Neural cell (in vitro differentiated cells): ENCODE measurements at regions not wholly inside any gene's neighbourhood (a gene's known extent, or its start where the extent isn't known, plus 50 kb on each side); places are given as distances from the start of the nearest gene placed in this dataset.

ENCODE experiments used
- H2AFZ ChIP-seq: fragments of 200-600, 300-800 bp; sonication (generic), shearing (Covaris generic); 2 replicates; pipeline ENCODE4 v1.6.0; 2014; ENCODE audit warnings: low read depth, mild to moderate bottlenecking, antibody characterized with exemption, low read length, moderate library complexity
- H3F3A ChIP-seq: fragments of 200-600 bp; shearing (Covaris generic); 2 replicates; pipeline ENCODE4 v1.6.1; 2016; ENCODE audit warnings: mild to moderate bottlenecking, moderate library complexity, mixed read lengths, antibody characterized with exemption, low read length; ENCODE audit not compliant: insufficient read depth, poor library complexity, severe bottlenecking
- H3K27ac ChIP-seq: fragments of 200-600, 300-800 bp; sonication (generic), shearing (Covaris generic); 2 replicates; pipeline ENCODE4 v1.5.1; 2014; ENCODE audit warnings: mild to moderate bottlenecking, low read length, moderate library complexity
- H3K27me3 ChIP-seq: fragments of 300-800, 200-600 bp; sonication (generic), shearing (Covaris generic); 2 replicates; pipeline ENCODE4 v1.6.0; 2014; ENCODE audit warnings: mild to moderate bottlenecking, low read depth, low read length, moderate library complexity; ENCODE audit not compliant: insufficient read depth
- H3K36me3 ChIP-seq: fragments of 300-800, 200-600 bp; sonication (generic), shearing (Covaris generic); 2 replicates; pipeline ENCODE4 v1.5.1; 2014; ENCODE audit warnings: mild to moderate bottlenecking, antibody characterized with exemption, low read length, moderate library complexity; ENCODE audit not compliant: insufficient read depth
- H3K4me2 ChIP-seq: fragments of 300-800, 200-600 bp; sonication (generic), shearing (Covaris generic); 2 replicates; pipeline ENCODE4 v1.6.0; 2014; ENCODE audit warnings: mild to moderate bottlenecking, low read length
- H3K4me3 ChIP-seq: fragments of 300-800, 200-600 bp; sonication (generic), shearing (Covaris generic); 2 replicates; pipeline ENCODE4 v1.5.1; 2014; ENCODE audit warnings: mild to moderate bottlenecking, low read length, moderate library complexity
- H3K79me2 ChIP-seq: fragments of 200-600 bp; shearing (Covaris generic); replicated peaks from 2 replicates; pipeline ENCODE4 v1.6.0; 2014; ENCODE audit warnings: mild to moderate bottlenecking, low read length, moderate library complexity; ENCODE audit not compliant: insufficient read depth
- H3K9ac ChIP-seq: fragments of 300-800, 200-600 bp; sonication (generic), shearing (Covaris generic); 2 replicates; pipeline ENCODE4 v1.6.1; 2016; ENCODE audit warnings: mild to moderate bottlenecking, low read length, mixed read lengths
- H3K9me2 ChIP-seq: fragments of 200-600 bp; shearing (Covaris generic); 2 replicates; pipeline ENCODE4 v1.6.1; 2016; ENCODE audit warnings: mild to moderate bottlenecking, low read length, mixed read lengths; ENCODE audit not compliant: insufficient read depth
- H3K9me3 ChIP-seq: fragments of 200-600, 300-800 bp; sonication (generic), shearing (Covaris generic); 2 replicates; pipeline ENCODE4 v1.6.1; 2016; ENCODE audit warnings: mild to moderate bottlenecking, mixed run types, low read length, moderate library complexity, mixed read lengths
- H4K20me1 ChIP-seq: fragments of 200-600 bp; shearing (Covaris generic); 2 replicates; pipeline ENCODE4 v1.6.1; 2016; ENCODE audit warnings: mild to moderate bottlenecking, mixed run types; ENCODE audit not compliant: insufficient read depth
- EP300 ChIP-seq: fragments of 450-650 bp; conservative IDR thresholded peaks from 2 replicates; pipeline ENCODE4 v1.6.1; 2014; ENCODE audit warnings: antibody characterized with exemption, mild to moderate bottlenecking, moderate library complexity; ENCODE audit not compliant: poor library complexity, severe bottlenecking
- EZH2 ChIP-seq: fragments of 200-600, 300-800 bp; shearing (Covaris generic), sonication (generic); IDR thresholded peaks from 2 replicates; pipeline ENCODE4 v1.6.1; 2014; ENCODE audit warnings: antibody characterized with exemption, low read length, borderline replicate concordance, mild to moderate bottlenecking; ENCODE audit not compliant: insufficient read depth, poor library complexity, severe bottlenecking
- MXI1 ChIP-seq: fragments of 450-650 bp; conservative IDR thresholded peaks from 2 replicates; pipeline ENCODE4 v1.6.1; 2014; ENCODE audit warnings: antibody characterized with exemption, mild to moderate bottlenecking; ENCODE audit not compliant: poor library complexity, severe bottlenecking
- POLR2AphosphoS5 ChIP-seq: IDR thresholded peaks from 2 replicates; pipeline ENCODE4 v1.6.1; 2012
- RAD21 ChIP-seq: fragments of 450-650 bp; conservative IDR thresholded peaks from 2 replicates; pipeline ENCODE4 v1.6.1; 2014; ENCODE audit warnings: antibody characterized with exemption, mild to moderate bottlenecking, moderate library complexity
- SMC3 ChIP-seq: fragments of 450-650 bp; conservative IDR thresholded peaks from 2 replicates; pipeline ENCODE4 v1.6.1; 2014; ENCODE audit warnings: antibody characterized with exemption, mild to moderate bottlenecking, moderate library complexity; ENCODE audit not compliant: poor library complexity
- TAF1 ChIP-seq: IDR thresholded peaks from 2 replicates; pipeline ENCODE4 v1.6.1; 2012; ENCODE audit warnings: low read depth
- TF ChIP-seq, protein P1 (sequence below): IDR thresholded peaks from 2 replicates; pipeline ENCODE4 v1.6.1; 2012; ENCODE audit warnings: borderline replicate concordance
- TF ChIP-seq, protein P2 (sequence below): fragments of 450-650 bp; IDR thresholded peaks from 2 replicates; pipeline ENCODE4 v1.5.1; 2014; ENCODE audit warnings: antibody characterized with exemption, mild to moderate bottlenecking, moderate library complexity; ENCODE audit not compliant: poor library complexity, severe bottlenecking

DNA sequence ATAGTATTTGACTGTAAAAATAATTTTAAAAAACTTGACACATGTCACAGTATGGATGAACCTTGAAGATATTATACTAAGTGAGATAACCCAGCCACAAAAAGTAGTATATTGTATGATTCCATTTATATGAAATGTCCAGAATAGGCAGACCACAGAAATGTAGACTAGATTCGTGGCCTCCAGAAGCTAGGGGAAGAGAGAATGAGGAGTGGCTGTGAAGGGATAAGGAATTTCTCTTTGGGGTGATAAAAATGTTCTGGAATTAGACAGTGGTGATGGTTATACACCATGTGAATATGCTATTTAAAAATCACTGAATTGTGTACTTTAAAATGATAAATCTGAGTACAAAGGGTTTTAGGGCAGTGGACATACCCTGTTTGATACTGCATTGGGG lies 253.1 kb upstream of the DYNLRB2 start:
- Histone ChIP-seq H3K36me3 (no peaks in the 10 kb centered on the region), H3K9me2 (no peaks in the 10 kb centered on the region), H2AFZ (no peak overlapping the region), H3K4me3 (no peak overlapping the region), H3K4me2 (no peak overlapping the region), H3K79me2 (no peaks in the 10 kb centered on the region), H3K9ac (no peak overlapping the region), H3F3A (no peaks in the 10 kb centered on the region), H4K20me1 (no peaks in the 10 kb centered on the region), H3K27me3 (no peaks in the 10 kb centered on the region), H3K27ac (no peak overlapping the region), H3K9me3 (no peaks in the 10 kb centered on the region)
- TF ChIP-seq MXI1 (no peak), SMC3 (no peak), EZH2 (no peak)

DNA sequence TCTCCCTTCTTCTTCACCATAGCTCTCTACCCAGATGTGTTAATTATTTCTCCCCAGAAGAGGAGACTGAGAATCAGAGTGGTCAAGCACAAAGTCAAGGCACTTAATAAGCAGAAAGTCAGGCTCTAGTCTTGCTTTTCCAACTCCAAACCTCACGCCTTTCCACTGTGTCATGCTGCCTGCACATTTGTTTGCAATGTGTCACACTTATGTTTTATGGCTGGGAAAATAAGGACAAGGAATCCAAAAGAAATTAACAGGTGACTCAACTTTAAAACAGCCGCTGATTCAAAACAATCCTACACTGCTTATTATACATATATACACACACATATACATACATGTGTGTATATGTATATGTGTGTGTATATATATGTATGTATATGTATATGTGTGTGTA lies 255.7 kb upstream of the DYNLRB2 start:
- no peak overlapping the region for H3K27ac ChIP-seq
- no peak overlapping the region for H3K9ac ChIP-seq
- no peak overlapping the region for H3K4me3 ChIP-seq
- no peaks in the 10 kb centered on the region for H3K27me3 ChIP-seq
- no peaks in the 10 kb centered on the region for H3K79me2 ChIP-seq
- H4K20me1 ChIP-seq = no peaks in the 10 kb centered on the region
- no peaks in the 10 kb centered on the region for H3F3A ChIP-seq
- H3K9me3 ChIP-seq = no peaks in the 10 kb centered on the region
- no peak overlapping the region for H2AFZ ChIP-seq
- TF ChIP-seq EP300 (no peak), TAF1 (no peak), MXI1 (no peak), POLR2AphosphoS5 (no peak), RAD21 (no peak), EZH2 (no peak), SMC3 (no peak)
- TF ChIP-seq, protein P1, sequence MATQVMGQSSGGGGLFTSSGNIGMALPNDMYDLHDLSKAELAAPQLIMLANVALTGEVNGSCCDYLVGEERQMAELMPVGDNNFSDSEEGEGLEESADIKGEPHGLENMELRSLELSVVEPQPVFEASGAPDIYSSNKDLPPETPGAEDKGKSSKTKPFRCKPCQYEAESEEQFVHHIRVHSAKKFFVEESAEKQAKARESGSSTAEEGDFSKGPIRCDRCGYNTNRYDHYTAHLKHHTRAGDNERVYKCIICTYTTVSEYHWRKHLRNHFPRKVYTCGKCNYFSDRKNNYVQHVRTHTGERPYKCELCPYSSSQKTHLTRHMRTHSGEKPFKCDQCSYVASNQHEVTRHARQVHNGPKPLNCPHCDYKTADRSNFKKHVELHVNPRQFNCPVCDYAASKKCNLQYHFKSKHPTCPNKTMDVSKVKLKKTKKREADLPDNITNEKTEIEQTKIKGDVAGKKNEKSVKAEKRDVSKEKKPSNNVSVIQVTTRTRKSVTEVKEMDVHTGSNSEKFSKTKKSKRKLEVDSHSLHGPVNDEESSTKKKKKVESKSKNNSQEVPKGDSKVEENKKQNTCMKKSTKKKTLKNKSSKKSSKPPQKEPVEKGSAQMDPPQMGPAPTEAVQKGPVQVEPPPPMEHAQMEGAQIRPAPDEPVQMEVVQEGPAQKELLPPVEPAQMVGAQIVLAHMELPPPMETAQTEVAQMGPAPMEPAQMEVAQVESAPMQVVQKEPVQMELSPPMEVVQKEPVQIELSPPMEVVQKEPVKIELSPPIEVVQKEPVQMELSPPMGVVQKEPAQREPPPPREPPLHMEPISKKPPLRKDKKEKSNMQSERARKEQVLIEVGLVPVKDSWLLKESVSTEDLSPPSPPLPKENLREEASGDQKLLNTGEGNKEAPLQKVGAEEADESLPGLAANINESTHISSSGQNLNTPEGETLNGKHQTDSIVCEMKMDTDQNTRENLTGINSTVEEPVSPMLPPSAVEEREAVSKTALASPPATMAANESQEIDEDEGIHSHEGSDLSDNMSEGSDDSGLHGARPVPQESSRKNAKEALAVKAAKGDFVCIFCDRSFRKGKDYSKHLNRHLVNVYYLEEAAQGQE = no peak
- TF ChIP-seq, protein P2, sequence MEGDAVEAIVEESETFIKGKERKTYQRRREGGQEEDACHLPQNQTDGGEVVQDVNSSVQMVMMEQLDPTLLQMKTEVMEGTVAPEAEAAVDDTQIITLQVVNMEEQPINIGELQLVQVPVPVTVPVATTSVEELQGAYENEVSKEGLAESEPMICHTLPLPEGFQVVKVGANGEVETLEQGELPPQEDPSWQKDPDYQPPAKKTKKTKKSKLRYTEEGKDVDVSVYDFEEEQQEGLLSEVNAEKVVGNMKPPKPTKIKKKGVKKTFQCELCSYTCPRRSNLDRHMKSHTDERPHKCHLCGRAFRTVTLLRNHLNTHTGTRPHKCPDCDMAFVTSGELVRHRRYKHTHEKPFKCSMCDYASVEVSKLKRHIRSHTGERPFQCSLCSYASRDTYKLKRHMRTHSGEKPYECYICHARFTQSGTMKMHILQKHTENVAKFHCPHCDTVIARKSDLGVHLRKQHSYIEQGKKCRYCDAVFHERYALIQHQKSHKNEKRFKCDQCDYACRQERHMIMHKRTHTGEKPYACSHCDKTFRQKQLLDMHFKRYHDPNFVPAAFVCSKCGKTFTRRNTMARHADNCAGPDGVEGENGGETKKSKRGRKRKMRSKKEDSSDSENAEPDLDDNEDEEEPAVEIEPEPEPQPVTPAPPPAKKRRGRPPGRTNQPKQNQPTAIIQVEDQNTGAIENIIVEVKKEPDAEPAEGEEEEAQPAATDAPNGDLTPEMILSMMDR = no peak
- H3K36me3 ChIP-seq = no peaks in the 10 kb centered on the region
- no peaks in the 10 kb centered on the region for H3K9me2 ChIP-seq
- H3K4me2 ChIP-seq = no peak overlapping the region
